Esophagus (tissue), 2 donors: ENCODE measurements at regions not wholly inside any gene's neighbourhood (a gene's known extent, or its start where the extent isn't known, plus 50 kb on each side); places are given as distances from the start of the nearest gene placed in this dataset.
A peak's percentile ranks its signal among the peaks of the same experiment; 100 is the strongest.

ENCODE experiments used
- H3K27ac ChIP-seq, 2 donors: one replicate each; pipeline ENCODE4 v1.5.1; 2013; ENCODE audit warnings: low read depth in 2 of 2, mild to moderate bottlenecking in 2 of 2, inconsistent platforms in 1 of 2, low read length in 1 of 2, moderate library complexity in 1 of 2
- H3K27me3 ChIP-seq, 2 donors: one replicate each; pipeline ENCODE4 v1.6.1; 2013; ENCODE audit warnings: low read length in 2 of 2, control low read depth in 1 of 2, mild to moderate bottlenecking in 1 of 2; ENCODE audit not compliant: insufficient read depth in 2 of 2, control insufficient read depth in 1 of 2
- H3K36me3 ChIP-seq, 2 donors: one replicate each; pipeline ENCODE4 v1.6.1; 2013; ENCODE audit warnings: low read length in 1 of 2; ENCODE audit not compliant: control insufficient read depth in 2 of 2, insufficient read depth in 2 of 2
- H3K4me1 ChIP-seq, 2 donors: one replicate each; pipeline ENCODE4 v1.6.1; 2013; ENCODE audit warnings: low read length in 1 of 2; ENCODE audit not compliant: control insufficient read depth in 2 of 2, insufficient read depth in 2 of 2
- H3K4me3 ChIP-seq, 2 donors: one replicate each; pipeline ENCODE4 v1.5.1; 2013; ENCODE audit warnings: low read length in 2 of 2, mild to moderate bottlenecking in 2 of 2, low read depth in 1 of 2, moderate library complexity in 1 of 2
- H3K9me3 ChIP-seq, 2 donors: one replicate each; pipeline ENCODE4 v1.6.1; 2013; ENCODE audit warnings: mild to moderate bottlenecking in 2 of 2, low read depth in 1 of 2, low read length in 1 of 2, moderate library complexity in 1 of 2; ENCODE audit not compliant: control insufficient read depth in 2 of 2, insufficient read depth in 1 of 2
- WGBS, 2 donors: extraction: QIAGEN DNeasy Blood & Tissue Kit; methylation state at CpG; one replicate each; pipeline ENCODE4 v1.1.7; 2013; 5-methylcytosine and 5-hydroxymethylcytosine counted together
- donor health status: healthy with polysubstance abuse.
- donor health status: Bipolar disorder and iron deficiency.

DNA sequence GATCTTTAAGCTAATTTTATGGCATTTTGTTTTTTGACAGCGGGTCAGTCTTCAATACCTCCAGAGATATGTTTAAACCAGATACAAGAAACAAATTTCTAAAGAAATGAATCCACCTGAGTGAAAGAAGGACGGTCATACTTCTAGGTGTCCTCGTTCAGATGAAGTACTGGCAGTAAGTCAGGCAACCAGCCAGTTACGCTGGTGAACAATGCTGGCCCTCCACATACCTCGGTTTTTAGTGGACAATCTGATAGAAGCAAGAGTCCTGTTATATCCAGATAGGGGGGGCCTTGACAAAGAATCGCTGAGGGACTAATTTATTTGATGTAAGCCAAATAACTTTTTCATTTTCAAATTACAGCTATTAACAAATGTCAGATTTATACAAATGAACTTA lies 266.4 kb upstream of the KLF14 start:
- 82 to 83% methylated on average over 6 of the region's 6 CpGs for WGBS, 2 donors
- H3K4me1 ChIP-seq, result peaks cover 2 to 10% of the 10 kb centered on the region in 2 donors
- no peak overlapping the region for H3K27ac ChIP-seq
- H3K27me3 ChIP-seq, result no peaks in the 10 kb centered on the region
- H3K4me3 ChIP-seq, result no peak overlapping the region
- H3K9me3 ChIP-seq, result no peaks in the 10 kb centered on the region
- H3K36me3 ChIP-seq, result no peaks in the 10 kb centered on the region

GRCh38 chr7:131000873-131001272 lies 266.9 kb upstream of the KLF14 start:
- H3K4me1 ChIP-seq, result peaks cover 2 to 10% of the 10 kb centered on the region in 2 donors
- WGBS, 2 donors, result 35 to 42% methylated on average over 2 of the region's 2 CpGs

DNA sequence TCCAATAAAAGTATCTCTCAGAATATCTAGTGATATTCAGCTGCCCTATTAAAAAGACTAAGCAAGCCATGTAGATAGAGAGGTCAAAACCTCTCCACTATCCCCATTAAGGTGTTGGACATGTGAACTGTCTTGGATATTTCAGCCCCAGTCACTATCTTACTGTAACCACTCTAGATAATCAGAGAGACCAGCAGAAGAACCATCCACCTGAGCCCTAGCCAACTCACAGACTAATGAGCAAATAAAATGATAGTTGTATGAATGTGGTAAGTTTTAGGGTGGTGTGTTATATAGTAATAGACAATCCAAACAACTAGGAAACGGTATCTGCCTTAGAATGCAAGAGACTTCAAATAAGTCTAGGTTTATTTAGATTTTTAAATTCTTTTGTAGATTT lies 268.6 kb upstream of the KLF14 start:
- Histone ChIP-seq H3K27ac (no peak overlapping the region), H3K4me1 (peaks cover 2 to 6% of the 10 kb centered on the region in 2 donors), H3K9me3 (no peaks in the 10 kb centered on the region), H3K4me3 (no peak overlapping the region), H3K36me3 (no peaks in the 10 kb centered on the region), H3K27me3 (no peaks in the 10 kb centered on the region)
- 94 to 98% methylated on average over 1 of the region's 1 CpG for WGBS, 2 donors

More at GRCh38 chr7:131000873-131001272, 266.9 kb upstream of the KLF14 start:
- no peaks in the 10 kb centered on the region for H3K36me3 ChIP-seq
- no peak overlapping the region for H3K27ac ChIP-seq
- H3K4me3 ChIP-seq, result no peak overlapping the region
- no peaks in the 10 kb centered on the region for H3K9me3 ChIP-seq
- no peaks in the 10 kb centered on the region for H3K27me3 ChIP-seq

- Histone ChIP-seq H3K27ac (no peak overlapping the region), H3K4me3 (no peak overlapping the region), H3K4me1 (peaks cover 2 to 8% of the 10 kb centered on the region in 2 donors), H3K27me3 (no peaks in the 10 kb centered on the region), H3K9me3 (no peaks in the 10 kb centered on the region), H3K36me3 (no peaks in the 10 kb centered on the region)
- WGBS, 2 donors, result 78 to 85% methylated on average over 4 of the region's 4 CpGs
Measured at GRCh38 chr7:131003634-131004033, 269.6 kb upstream of the KLF14 start.

DNA sequence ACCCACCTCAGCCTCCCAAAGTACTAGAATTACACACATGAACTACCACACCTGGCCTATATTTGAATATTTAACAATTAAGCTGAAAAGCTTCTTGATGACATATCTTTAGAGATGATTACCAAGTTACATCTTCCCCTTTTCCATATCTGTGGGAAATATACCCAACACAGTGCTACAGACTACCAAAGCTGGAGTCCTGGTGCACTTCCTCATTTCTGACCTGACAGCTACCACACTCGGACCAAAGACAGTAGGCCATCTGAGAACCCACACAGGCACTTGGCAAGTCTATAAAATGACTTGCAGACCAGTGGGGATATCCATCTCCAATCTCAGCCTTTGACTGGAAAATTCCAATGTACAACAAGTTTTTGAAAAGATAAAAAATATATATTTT lies 270.4 kb upstream of the KLF14 start:
- Histone ChIP-seq H3K27ac (no peak overlapping the region), H3K27me3 (no peaks in the 10 kb centered on the region), H3K4me3 (no peak overlapping the region), H3K36me3 (no peaks in the 10 kb centered on the region), H3K9me3 (no peaks in the 10 kb centered on the region), H3K4me1 (peaks cover 0 to 4% of the 10 kb centered on the region in 2 donors)
- 0% methylated on average over 1 of the region's 1 CpG for WGBS, 2 donors

DNA sequence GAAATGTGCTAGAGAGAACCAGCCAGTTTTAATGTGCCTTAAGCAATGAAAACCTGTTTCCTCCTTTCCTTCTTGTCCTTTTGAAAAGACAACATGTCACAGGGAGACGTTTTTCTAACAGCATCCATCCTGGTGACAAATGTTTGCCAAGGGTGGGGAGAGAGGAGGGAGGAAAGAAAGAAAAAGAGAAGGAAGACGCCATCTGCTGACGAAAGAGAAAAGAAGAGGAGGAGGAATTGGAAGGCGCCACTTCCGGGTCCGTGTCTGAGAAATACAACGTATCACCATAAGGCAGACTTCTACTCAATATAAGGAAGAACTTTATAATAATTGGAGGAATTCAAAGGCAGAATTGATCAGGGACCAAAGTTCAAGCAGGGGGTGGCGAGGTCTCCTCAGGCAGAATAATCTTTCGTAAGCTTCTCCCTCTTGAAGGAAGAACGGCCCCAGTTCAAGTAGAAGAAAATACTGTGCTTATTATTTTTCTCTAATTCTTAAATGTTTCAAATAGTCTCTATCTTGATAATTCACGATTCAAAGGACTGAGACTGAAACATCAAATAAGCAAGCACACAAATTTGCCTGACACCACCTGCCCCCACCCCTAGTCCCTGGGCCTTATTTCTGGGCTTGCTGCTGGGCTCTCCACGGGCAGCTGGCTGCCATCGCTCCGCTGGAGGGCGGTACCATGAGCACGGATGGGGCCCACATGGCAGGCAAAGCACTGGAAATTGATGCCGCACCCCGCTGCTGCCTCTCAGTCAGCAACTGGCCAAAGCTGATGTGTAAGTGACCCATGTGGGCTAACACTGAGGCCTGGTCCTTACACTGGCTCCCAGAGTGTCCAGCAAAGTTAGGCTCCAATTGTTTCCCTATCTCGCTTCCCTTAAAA lies 273.7 kb upstream of the KLF14 start:
- Histone ChIP-seq H3K4me1 (peaks cover 7 to 10% of the 10 kb centered on the region in 2 donors), H3K27me3 (no peaks in the 10 kb centered on the region), H3K4me3 (no peak overlapping the region), H3K9me3 (no peaks in the 10 kb centered on the region), H3K27ac (peak overlapping the region; percentile 47 to 77), H3K36me3 (no peaks in the 10 kb centered on the region)
- 39 to 40% methylated on average over 19 of the region's 19 CpGs for WGBS, 2 donors

GRCh38 chr7:131008840-131009711 lies 275.1 kb upstream of the KLF14 start:
- no peaks in the 10 kb centered on the region for H3K27me3 ChIP-seq
- WGBS, 2 donors, result 38 to 47% methylated on average over 5 of the region's 5 CpGs
- peaks cover 13 to 14% of the 10 kb centered on the region in 2 donors for H3K4me1 ChIP-seq
- H3K9me3 ChIP-seq, result no peaks in the 10 kb centered on the region
- no peak overlapping the region for H3K4me3 ChIP-seq
- peak overlapping the region in 1 of 2 donors; percentile 24 for H3K27ac ChIP-seq
- H3K36me3 ChIP-seq, result no peaks in the 10 kb centered on the region

DNA sequence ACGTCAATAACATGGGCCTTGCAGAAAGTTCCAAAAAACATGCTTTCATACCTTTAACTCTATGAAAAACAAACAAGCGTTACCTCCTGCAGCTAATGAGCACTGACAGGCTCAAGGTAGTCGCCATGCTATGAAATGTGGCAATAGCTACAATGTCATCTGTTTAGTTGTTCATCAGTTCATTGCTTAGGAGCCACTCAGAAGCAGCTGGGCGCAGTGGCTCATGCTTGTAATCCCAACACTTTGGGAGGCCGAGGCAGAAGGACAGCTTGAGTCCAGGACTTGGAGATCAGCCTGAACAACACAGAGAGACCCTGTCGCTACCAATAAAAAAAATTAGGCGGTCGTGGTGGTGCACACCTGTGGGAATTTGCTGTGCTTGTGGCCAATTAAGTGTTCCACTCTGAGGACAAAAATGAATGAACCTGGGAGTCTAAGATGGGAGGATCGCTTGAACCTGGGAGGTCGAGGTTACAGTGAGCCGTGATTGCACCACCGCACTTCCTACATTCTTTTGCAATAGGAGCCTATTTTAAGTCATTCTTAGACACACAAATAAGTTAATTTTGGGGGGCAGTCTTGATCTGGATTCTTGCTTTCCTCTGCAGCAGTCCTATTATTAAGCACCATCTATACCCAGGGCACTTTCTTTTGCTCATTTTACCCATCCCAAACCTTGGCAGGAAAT lies 276.2 kb upstream of the KLF14 start:
- H3K9me3 ChIP-seq, result no peaks in the 10 kb centered on the region
- H3K36me3 ChIP-seq, result no peaks in the 10 kb centered on the region
- no peaks in the 10 kb centered on the region for H3K27me3 ChIP-seq
- no peak overlapping the region for H3K27ac ChIP-seq
- 89 to 93% methylated on average over 12 of the region's 12 CpGs for WGBS, 2 donors
- no peak overlapping the region for H3K4me3 ChIP-seq
- H3K4me1 ChIP-seq, result peaks cover 13 to 14% of the 10 kb centered on the region in 2 donors

GRCh38 chr7:131010717-131011431 lies 276.9 kb upstream of the KLF14 start:
- H3K4me1 ChIP-seq, result peaks cover 13 to 14% of the 10 kb centered on the region in 2 donors
- no peaks in the 10 kb centered on the region for H3K27me3 ChIP-seq
- no peaks in the 10 kb centered on the region for H3K9me3 ChIP-seq
- WGBS, 2 donors, result 66 to 72% methylated on average over 6 of the region's 6 CpGs
- H3K4me3 ChIP-seq, result no peak overlapping the region
- H3K36me3 ChIP-seq, result no peaks in the 10 kb centered on the region
- H3K27ac ChIP-seq, result peak overlapping the region; percentile 22 to 45
